DMS153 treated with DMSO at 0.1 percent for 48 hours (cell line): ENCODE measurements at regions not wholly inside any gene's neighbourhood (a gene's known extent, or its start where the extent isn't known, plus 50 kb on each side); places are given as distances from the start of the nearest gene placed in this dataset.
"Not testable (repeated sequence)": the region's sequence is repeated elsewhere in the genome, so short reads cannot be mapped to it uniquely, and the experiment has no call there.

ENCODE experiments used
- DNase-seq: peaks from one replicate; lab custom pipeline; 2025; ENCODE audit not compliant: unreplicated experiment; lab: John Stamatoyannopoulos, UW

- no peak for DNase-seq
These were observed 536.3 kb downstream of the TMEM121 start for GRCh38 chr14:106062502-106063272.

DNA sequence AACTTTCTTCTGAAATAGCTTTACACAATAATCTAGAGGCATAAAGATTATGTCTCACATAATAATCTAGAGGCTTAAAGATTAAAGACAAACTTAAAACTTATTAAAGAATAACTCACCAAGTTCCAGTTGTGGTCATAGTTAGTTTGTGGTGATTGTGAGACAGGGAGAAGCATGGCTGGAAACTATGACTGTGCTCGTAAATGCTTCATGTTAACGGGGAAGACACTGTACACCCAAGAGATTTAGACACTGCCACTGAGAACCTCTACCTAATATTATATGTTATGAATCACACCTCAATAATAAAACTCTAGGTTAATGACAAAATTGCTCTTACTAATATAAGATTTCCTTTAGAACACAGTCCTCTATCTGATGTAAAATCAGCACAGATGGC is 541.6 kb downstream of the TMEM121 start:
- no peak for DNase-seq

GRCh38 chr14:106069804-106070625 is 543.6 kb downstream of the TMEM121 start:
- no peak for DNase-seq

GRCh38 chr14:106080922-106081321 is 554.5 kb downstream of the TMEM121 start:
- DNase-seq = no peak

DNA sequence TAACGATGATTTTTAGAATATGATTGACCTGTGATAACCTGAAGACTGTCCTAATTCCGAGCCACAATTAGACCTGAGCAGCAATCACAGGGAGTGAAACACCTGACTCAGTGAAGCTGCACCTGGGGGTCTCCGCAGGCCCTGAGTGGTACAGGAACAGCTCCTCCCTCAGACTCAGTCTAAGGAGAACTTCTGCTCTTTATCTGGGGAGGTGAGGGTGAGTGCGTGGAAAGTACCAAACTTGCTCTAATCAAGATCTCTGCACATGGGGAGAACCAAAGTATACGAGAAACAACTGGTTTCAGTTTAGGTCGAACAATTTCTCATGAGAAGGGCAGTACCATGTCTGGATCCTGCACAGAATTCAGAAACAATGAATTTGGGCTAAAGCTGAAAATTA is 555.3 kb downstream of the TMEM121 start:
- DNase-seq = not testable (repeated sequence)

DNA sequence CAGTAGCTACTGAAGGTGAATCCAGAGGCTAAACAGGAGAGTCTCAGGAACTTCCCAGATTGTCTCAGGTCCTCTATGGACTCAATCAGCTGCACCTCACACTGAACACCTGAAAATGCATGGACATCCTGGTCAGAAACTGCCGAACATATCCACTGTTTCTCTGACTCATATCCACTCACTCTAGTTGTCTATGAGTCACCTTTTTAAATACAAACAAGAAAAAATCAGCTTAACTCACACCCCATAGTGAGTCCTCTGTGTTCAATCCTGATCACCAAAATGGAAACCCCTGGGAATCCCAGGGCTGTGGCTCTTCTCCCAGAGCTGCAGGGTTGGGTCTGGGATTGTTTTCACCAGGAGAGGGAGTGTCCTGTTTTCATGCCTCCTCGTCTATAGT is 556.7 kb downstream of the TMEM121 start:
- no peak for DNase-seq

DNA sequence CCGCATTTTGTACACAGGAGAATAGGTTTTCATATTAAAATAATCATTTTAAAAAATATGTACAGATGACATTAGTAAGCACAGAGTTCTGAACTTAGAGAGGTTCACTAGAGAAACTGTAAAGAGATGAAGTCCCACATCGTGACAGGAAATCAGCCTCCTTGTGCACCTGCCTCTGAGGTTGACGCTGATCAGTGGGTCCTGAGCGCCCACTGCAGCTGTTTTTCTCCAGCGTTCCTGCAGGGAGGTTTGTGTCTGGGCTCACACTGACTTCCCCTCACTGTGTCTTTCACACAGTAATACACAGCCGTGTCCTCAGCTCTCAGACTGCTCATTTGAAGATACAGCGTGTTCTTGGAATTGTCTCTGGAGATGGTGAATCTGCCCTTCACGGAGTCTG is 561.5 kb downstream of the TMEM121 start:
- no peak for DNase-seq

GRCh38 chr14:106088860-106089259 is 562.5 kb downstream of the TMEM121 start:
- DNase-seq = not testable (repeated sequence)

DNA sequence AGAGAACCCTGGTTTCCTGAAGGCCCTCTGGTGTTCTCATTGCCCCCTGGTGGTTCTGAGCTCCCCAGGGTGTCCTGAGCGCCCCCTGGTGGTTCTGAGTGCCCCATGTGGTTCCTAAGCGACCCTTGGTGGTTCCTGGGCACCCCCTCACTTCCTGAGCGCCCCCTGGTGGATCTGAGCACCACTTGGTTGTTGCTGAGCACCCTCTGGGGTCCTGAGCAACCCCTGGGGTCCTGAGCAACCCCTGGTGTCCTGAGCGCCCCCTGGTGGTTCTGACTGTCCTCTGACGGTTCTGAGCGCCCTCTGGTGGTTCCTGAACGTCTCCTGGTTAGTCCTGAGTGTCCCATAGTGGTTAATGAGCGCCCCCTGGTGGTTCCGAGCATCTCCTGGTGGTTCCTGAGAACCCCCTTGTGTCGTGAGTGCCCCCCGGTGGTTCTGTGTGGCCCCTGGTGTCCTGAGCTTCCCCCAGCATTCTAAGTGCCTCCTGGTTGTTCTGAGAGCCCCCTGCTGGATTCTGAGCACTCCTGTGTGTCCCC is 568.3 kb downstream of the TMEM121 start:
- no peak for DNase-seq

DNA sequence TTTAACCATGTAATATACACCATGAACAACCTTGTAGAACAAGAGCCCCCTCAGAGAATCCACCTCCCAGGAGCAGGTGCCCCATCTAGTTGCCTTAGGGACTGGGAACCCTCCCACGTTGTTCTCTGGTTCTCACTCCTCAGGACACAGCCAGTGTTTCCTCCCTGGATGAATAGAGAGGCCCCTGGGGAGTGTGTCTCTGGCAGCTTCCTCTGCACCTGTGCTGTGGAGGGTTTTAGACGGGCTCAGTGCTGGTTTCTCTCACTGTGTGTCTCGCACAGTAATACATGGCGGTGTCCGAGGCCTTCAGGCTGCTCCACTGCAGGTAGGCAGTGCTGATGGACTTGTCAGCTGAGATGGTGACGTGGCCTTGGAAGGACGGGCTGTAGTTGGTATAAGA is 581.3 kb downstream of the TMEM121 start:
- no peak for DNase-seq

DNA sequence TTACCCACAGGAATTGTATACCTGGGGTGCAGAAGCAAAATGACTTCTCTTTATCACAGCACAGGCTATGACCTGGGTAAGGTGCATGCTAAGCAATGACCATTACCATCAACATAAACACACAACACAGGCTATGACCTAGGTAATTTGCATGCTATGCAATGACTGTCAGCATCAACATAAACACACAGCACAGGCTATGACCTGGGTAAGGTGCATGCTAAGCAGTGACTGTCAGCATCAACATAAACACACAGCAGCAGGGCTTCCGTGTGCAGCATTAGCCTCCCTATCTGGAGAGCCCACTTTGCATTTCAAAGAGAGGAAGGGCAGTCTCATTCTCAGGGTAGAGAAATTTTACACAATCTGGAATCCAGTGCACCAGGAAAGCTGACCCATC is 583.0 kb downstream of the TMEM121 start:
- DNase-seq = no peak

GRCh38 chr14:106115401-106115800 is 589.0 kb downstream of the TMEM121 start:
- no peak for DNase-seq

DNA sequence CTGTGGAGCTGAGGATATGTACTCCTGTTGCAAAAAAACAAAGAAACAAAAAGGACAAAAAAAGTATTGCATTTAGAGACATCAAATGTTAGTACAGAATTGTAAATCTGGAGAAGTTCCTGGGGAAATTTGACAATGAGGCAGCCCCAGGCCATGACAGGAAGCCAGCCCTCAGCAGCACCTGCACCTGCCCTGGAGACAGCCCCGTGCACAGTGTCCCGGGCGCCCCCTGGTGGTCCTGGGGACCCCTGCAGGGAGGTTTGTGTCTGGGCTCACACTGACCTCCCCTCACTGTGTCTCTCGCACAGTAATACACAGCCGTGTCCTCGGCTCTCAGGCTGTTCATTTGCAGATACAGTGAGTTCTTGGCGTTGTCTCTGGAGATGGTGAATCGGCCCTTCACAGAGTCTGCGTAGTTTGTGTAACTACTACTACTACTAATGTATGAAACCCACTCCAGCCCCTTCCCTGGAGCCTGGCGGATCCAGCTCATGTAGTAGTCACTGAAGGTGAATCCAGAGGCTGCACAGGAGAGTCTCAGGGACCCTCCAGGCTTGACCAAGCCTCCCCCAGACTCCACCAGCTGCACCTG is 590.1 kb downstream of the TMEM121 start:
- not testable (repeated sequence) for DNase-seq

DNA sequence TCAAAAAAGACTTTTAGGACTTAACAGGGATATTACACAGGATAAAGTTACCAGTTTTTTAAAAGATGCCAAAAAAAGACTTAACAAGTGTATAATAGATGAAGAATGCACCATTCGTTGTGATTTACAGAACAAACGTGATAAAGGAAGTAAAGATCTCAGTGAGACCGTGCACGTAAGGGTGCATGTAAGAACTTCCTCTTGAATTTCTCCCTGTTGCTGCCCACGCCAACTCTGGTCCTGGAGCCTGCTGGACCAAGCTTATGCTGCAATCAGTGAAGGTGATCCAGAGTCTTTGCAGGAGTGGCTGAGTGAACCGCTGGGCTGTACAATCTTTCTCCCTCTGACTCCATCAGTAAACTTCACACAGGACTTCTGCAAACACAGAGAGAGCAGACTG is 593.7 kb downstream of the TMEM121 start:
- DNase-seq = no peak

DNA sequence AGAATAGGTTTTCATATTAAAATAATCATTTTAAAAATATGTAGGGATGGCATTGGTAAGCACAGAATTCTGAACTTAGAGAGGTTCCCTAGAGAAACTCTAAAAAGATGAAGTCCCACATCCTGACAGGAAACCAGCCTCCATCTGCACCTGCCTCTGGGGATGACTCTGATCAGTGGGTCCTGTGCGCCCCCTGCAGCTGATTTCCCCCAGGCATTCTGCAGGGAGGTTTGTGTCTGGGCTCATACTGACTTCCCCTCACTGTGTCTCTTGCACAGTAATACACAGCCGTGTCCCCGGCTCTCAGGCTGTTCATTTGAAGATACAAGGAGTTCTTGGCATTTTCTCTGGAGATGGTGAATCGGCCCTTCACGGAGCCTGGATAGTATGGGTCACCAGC is 602.9 kb downstream of the TMEM121 start:
- no peak for DNase-seq

GRCh38 chr14:106129904-106130661 is 603.7 kb downstream of the TMEM121 start:
- DNase-seq = not testable (repeated sequence)

GRCh38 chr14:106133126-106133525 is 606.7 kb downstream of the TMEM121 start:
- DNase-seq = not testable (repeated sequence)

DNA sequence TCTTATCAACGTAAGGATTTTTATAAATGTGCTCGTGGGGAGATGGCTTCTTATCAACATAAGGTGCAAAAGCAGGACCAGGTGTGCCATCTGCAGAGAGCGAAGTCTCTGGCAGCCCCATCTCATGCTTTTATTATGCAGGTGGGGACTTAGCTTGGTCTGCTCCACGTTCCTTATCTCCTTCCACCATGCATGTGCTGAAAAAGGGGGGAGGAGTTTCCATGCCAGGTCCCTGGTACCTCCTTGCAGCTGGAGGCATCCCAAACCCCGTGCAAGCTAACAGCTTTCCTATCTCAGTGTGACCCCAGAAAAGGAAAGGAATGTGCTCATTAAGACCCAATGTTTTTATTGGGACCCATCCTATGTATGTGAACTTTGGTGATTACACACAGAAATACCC is 608.5 kb downstream of the TMEM121 start:
- DNase-seq = no peak

GRCh38 chr14:106141242-106142220 is 615.1 kb downstream of the TMEM121 start:
- no peak for DNase-seq

GRCh38 chr14:106145731-106146130 is 619.3 kb downstream of the TMEM121 start:
- not testable (repeated sequence) for DNase-seq
